Stimulated activated CD8-positive, alpha-beta memory T cell treated with anti-CD3 and anti-CD28 coated beads, Interleukin-12 subunit alpha, Interleukin-12 subunit beta, amount 100 ng/mL, for 4 hours (primary cell): ENCODE measurements at regions not wholly inside any gene's neighbourhood (a gene's known extent, or its start where the extent isn't known, plus 50 kb on each side); places are given as distances from the start of the nearest gene placed in this dataset.
"Not testable (repeated sequence)": the region's sequence is repeated elsewhere in the genome, so short reads cannot be mapped to it uniquely, and the experiment has no call there.

Source experiments
- DNase-seq: peaks from one replicate; pipeline ENCODE4 v3.0.0-alpha.2; 2020; ENCODE audit warnings: low read depth

- not testable (repeated sequence) for DNase-seq
These were observed 50.2 kb upstream of the FCGR2A start for GRCh38 chr1:161454865-161455707.

DNA sequence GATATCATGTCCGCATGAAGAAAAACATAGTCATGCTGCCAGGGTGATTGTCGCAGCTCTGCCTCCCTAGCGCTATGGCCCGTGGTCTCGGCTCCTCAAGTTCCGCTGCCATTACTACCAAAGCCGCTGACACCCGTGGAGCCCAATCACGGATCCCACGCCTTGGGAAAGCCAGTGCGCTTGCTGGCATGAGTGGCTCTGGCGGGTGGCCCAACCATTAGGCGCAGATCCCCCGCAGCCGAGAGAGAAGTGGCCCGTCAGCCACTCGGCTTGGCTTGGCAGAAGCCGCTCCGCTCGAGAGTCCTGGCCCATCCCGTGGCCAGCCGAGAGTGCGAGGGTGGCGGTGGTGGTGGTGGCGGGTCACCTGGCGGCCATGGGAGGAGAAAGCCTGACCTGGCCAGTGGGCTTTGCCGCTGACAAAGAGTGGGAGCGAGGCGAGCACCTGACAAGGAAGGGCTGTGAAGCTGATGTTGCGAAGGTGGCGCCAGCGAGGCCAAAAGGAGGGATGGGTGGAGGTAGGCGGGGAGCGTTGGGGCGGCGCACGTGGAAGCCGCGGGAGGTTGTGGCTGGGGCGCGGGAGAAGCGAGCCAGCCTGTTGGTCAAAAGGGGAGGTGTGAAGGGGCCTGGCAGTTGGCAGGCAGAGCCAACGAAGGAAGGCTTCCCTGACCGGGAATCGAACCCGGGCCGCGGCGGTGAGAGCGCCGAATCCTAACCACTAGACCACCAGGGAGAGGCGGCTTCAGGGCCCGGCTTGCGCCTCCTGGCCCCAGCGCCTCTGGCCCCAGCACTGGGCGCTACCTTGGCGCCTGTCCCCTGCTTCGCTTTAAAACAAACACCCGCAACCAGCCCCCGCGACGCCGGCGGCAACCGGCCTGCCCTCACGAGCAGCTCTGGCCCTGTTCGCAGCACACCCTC lies 51.0 kb upstream of the FCGR2A start:
- not testable (repeated sequence) for DNase-seq

- not testable (repeated sequence) for DNase-seq
These were observed 53.4 kb upstream of the FCGR2A start for GRCh38 chr1:161451698-161452348.

- not testable (repeated sequence) for DNase-seq
These were observed 57.4 kb upstream of the FCGR2A start for GRCh38 chr1:161447760-161448332.

DNA sequence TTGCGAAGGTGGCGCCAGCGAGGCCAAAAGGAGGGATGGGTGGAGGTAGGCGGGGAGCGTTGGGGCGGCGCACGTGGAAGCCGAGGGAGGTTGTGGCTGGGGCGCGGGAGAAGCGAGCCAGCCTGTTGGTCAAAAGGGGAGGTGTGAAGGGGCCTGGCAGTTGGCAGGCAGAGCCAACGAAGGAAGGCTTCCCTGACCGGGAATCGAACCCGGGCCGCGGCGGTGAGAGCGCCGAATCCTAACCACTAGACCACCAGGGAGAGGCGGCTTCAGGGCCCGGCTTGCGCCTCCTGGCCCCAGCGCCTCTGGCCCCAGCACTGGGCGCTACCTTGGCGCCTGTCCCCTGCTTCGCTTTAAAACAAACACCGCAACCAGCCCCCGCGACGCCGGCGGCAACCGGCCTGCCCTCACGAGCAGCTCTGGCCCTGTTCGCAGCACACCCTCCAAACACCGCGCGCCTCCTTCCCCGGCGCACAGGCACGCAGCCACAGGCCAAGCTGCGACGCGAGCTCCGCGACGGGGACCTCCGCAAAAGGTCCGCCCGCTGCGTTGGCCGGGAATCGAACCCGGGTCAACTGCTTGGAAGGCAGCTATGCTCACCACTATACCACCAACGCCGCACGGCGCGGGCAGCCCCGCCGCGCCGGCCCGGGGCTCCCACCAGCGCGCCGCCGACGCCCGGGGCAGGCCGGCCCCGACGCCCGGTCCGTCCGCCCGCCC lies 58.1 kb upstream of the FCGR2A start:
- not testable (repeated sequence) for DNase-seq

- peak; percentile 27 for DNase-seq
These were observed 60.5 kb upstream of the FCGR2A start for GRCh38 chr1:161444725-161445124.

DNA sequence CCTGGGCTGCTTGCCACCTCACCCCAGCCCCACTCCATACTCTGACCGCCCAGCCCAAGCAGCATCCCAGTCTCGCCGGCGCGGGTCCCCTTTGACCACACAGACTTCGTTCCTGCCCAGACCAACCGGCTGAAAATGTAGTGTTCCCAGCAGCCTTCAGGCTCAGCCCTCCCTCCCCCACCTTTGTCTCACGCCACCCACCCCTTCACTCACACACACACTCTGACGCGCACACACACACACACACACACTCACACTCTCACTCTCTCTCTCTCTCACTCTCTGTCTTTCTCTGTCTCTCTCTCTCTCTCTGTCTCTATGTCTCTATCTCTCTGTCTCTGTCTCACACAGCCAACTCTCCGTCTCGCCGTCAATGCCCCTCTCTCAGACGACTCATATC lies 61.0 kb upstream of the FCGR2A start:
- DNase-seq = not testable (repeated sequence)

DNA sequence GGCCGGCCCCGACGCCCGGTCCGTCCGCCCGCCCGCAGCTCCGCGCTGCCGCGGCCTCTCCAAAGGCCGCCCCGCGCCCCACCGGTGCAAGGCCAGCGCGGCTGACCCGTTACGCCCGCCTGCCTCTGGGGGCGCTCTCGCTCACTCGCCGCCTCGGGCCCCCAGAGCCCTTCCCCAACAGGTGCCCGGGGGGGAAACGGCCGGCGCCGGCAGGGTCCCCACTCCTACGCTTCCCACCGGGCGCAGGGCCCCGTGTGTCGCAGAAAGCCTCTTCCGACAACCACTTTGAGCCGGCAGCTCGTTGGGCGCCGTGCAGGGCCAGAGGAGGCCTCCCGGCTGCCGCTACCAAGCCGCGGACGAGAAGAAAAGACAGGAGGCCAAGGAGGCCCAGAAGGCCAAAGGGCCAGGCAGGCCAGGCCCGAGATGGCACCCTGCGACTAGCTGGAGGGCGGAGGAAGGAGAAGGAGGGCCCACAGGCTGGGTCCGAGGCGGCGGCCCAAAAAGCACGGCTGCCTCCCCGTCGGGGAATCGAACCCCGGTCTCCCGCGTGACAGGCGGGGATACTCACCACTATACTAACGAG lies 64.9 kb upstream of the FCGR2A start:
- DNase-seq = peak; percentile 35

DNA sequence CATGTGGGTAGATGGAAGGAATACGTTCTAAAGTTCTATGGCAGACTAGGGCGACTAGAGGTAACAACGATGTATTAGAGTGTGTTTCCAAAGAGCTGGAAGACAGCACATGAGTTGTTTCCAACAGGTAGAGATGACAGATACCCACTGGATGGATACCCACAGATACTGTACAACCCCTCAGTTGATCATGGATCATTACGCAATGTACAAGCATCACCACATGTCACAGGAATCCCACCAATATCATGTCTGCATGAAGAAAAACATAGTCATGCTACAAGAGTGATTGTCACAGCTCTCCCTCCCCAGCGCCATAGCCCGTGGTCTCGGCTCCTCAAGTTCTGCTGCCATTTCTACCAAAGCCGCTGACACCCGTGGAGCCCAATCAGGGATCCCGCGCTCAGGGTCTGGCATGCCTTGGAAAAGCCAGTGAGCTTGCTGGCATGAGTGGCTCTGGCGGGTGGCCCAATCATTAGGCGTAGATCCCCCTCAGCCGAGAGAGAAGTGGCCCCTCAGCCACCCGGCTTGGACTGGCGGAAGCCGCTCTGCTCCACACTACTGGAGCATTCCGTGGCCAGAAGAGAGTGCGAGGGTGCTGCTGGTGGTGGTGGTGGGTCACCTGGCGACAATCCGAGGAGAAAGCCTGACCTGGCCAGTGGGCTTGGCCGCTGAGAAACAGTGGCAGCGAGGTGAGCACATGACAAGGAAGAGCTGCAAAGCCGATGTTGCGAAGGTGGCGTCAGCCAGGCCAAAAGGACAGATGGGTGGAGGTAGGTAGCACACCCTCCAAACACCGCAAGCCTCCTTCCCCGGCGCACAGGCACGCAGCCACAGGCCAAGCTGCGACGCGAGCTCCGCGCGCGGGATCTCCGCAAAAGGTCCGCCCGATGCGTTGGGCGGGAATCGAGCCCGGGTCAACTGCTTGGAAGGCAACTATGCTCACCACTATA lies 65.7 kb upstream of the FCGR2A start:
- DNase-seq = no peak

GRCh38 chr1:161433191-161433590 lies 65.5 kb upstream of the CFAP126 start:
- DNase-seq = not testable (repeated sequence)

DNA sequence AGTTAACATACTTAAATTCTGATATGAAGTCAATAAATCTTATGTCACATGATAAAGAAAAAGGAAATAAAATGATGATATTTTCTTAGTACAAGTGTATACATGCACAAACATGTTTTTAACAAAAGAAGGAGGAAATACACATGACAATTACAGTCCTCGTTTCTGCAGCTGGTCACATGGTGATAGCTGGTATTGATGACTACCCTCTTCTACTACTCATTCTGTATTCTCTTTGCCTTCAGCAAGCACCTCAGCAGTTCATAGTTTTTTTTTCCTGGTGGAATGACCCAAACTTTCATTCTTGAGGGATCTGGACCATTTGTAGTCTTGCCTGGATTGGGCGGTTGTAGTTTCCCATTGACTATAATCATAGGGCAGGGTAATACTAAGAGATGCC lies 64.4 kb upstream of the CFAP126 start:
- DNase-seq = no peak

DNA sequence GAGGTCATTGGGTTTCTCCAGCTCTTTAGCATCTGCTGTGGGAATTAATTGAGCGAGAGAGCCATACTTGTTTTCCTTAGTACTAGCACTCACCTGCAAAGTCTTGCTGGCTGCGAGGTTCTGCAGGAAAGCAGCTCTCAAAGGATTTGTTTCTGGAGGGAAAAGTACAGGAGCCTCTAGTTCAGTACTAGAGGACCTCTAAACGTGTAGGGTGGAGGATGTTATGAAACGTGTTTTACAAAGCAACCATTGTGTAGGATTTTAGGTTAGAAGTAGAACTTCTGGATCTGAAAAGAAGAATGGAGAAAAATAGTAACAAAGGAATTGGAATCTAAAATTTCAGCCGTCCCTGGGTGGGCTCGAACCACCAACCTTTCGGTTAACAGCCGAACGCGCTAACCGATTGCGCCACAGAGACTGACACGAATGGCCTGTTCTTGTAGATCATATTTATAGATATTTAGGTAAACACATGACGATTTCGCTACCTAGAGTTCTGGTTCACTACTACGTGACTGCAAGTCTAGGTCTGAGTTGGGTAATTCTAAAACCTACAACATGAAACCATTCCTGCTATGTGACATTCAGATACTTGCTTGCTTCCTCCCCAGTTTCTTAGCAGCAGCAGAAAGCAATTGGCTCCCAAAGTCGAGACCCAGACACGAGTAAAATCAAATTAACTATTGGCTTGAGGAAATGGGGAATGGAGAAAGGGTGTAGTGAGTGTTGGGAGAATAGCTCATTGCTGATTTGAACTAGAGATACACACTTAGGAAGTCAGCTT lies 60.2 kb upstream of the CFAP126 start:
- no peak for DNase-seq

DNA sequence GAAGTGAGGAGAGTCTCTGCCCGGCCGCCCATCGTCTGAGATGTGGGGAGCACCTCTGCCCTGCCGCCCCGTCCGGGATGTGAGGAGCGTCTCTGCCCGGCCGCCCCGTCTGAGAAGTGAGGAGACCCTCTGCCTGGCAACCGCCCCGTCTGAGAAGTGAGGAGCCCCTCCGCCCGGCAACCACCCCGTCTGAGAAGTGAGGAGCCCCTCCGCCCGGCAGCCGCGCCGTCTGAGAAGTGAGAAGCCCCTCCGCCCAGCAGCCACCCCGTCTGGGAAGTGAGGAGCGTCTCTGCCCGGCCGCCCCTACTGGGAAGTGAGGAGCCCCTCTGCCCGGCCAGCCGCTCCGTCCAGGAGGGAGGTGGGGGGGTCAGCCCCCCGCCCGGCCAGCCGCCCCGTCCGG lies 55.2 kb upstream of the CFAP126 start:
- not testable (repeated sequence) for DNase-seq

GRCh38 chr1:161421456-161421855 lies 53.8 kb upstream of the CFAP126 start:
- no peak for DNase-seq

- no peak for DNase-seq
These were observed 53.2 kb upstream of the CFAP126 start for GRCh38 chr1:161420763-161421455.

GRCh38 chr1:161417536-161417935 lies 49.9 kb upstream of the CFAP126 start:
- DNase-seq = not testable (repeated sequence)
